Esophagus muscularis mucosa (tissue), 4 donors: ENCODE measurements at regions not wholly inside any gene's neighbourhood (a gene's known extent, or its start where the extent isn't known, plus 50 kb on each side); places are given as distances from the start of the nearest gene placed in this dataset.

Experiments used
- DNase-seq: peaks from one replicate; pipeline ENCODE4 v3.0.0-alpha.2; 2017; ENCODE audit errors: extremely low spot score
- H3K27ac ChIP-seq, 4 donors: fragments of 200-600 bp; sonication (generic); replicated peaks in 1 of 4; 1 replicate in 3 of 4; 2 replicates in 1 of 4; pipeline ENCODE4 v1.5.1; 2016 to 2019; ENCODE audit warnings: mild to moderate bottlenecking in 1 of 4
- H3K27me3 ChIP-seq, 4 donors: fragments of 200-600 bp; sonication (generic); one replicate each; pipeline versions ENCODE4 v1.5.1 to v1.6.0; 2016 to 2019
- H3K36me3 ChIP-seq, 4 donors: fragments of 200-600 bp; sonication (generic); one replicate each; pipeline ENCODE4 v1.5.1; 2016 to 2019
- H3K4me1 ChIP-seq, 4 donors: fragments of 200-600 bp; sonication (generic); one replicate each; pipeline ENCODE4 v1.5.1; 2016 to 2019
- H3K4me3 ChIP-seq, 4 donors: fragments of 200-600 bp; sonication (generic); 1 replicate in 2 of 4; 2 replicates in 2 of 4; pipeline ENCODE4 v1.5.1; 2016 to 2019; ENCODE audit warnings: mild to moderate bottlenecking in 4 of 4, moderate library complexity in 1 of 4
- H3K9me3 ChIP-seq, 4 donors: fragments of 200-600 bp; sonication (generic); 1 replicate in 3 of 4; 2 replicates in 1 of 4; pipeline ENCODE4 v1.5.1; 2016 to 2019
- EP300 ChIP-seq: sonication (generic); formaldehyde crosslinking; IDR thresholded peaks from one replicate; pipeline ENCODE4 v1.6.1; 2017; ENCODE audit warnings: antibody characterized with exemption
- POLR2A ChIP-seq: fragments of 450-650 bp; IDR thresholded peaks from one replicate; pipeline ENCODE4 v1.6.1; 2017; ENCODE audit warnings: antibody characterized with exemption, moderate library complexity, mild to moderate bottlenecking, low read depth
- POLR2AphosphoS5 ChIP-seq, 2 donors: sonication (generic); formaldehyde crosslinking; IDR thresholded peaks; one replicate each; pipeline ENCODE4 v1.6.1; 2017; ENCODE audit warnings: antibody characterized with exemption in 2 of 2
- WGBS: methylation state at CpG from one replicate; pipeline ENCODE4 v1.1.5; 2018; 5-methylcytosine and 5-hydroxymethylcytosine counted together
- intact Hi-C: fragments of 100-400 bp; cut with DNase I; formaldehyde crosslinking; loops from one replicate; pipeline ENCODE4 v1.15.1; 2023
- TF ChIP-seq, protein P1 (sequence below), 3 experiments: fragments of 200-600 bp in 2 of 3; fragments of 450-650 bp in 1 of 3; sonication (generic) in 2 of 3; IDR thresholded peaks; one replicate each; pipeline ENCODE4 v1.5.1; 2017 to 2019; ENCODE audit warnings: antibody characterized with exemption in 3 of 3, mild to moderate bottlenecking in 2 of 3, moderate library complexity in 1 of 3

DNA sequence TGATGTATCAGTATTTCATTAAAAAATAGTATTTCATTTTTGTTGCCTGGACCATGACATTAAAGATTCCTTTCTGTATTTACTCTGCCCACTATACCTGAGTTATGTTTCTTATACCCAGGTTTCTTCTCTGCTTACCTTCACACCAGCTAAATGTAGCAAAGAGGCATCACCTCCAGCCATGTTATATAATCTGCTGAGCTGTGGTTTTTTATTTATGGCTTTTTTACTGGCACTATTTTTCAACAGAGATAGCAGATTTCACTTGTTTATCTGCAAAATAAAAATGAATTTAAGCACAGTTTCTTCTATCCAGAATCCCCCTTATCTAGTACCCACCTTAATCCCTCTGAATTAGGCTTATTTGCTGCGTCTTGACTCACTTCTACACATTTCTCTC lies 979.0 kb upstream of the MAN1A1 start:
- H3K4me1 ChIP-seq, result no peaks in the 10 kb centered on the region
- TF ChIP-seq, protein P1, sequence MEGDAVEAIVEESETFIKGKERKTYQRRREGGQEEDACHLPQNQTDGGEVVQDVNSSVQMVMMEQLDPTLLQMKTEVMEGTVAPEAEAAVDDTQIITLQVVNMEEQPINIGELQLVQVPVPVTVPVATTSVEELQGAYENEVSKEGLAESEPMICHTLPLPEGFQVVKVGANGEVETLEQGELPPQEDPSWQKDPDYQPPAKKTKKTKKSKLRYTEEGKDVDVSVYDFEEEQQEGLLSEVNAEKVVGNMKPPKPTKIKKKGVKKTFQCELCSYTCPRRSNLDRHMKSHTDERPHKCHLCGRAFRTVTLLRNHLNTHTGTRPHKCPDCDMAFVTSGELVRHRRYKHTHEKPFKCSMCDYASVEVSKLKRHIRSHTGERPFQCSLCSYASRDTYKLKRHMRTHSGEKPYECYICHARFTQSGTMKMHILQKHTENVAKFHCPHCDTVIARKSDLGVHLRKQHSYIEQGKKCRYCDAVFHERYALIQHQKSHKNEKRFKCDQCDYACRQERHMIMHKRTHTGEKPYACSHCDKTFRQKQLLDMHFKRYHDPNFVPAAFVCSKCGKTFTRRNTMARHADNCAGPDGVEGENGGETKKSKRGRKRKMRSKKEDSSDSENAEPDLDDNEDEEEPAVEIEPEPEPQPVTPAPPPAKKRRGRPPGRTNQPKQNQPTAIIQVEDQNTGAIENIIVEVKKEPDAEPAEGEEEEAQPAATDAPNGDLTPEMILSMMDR (IDR thresholded peaks at IDR 0.05), result no peak
- no peak for TF ChIP-seq EP300
- H3K9me3 ChIP-seq, result no peaks in the 10 kb centered on the region
- no peaks in the 10 kb centered on the region for H3K27me3 ChIP-seq
- intact Hi-C loops, result no loop called here
- no peak for DNase-seq
- no peak overlapping the region for H3K27ac ChIP-seq
- H3K4me3 ChIP-seq, result no peak overlapping the region
- WGBS, result 86% methylated on average over 1 of the region's 1 CpG
- H3K36me3 ChIP-seq, result no peaks in the 10 kb centered on the region

DNA sequence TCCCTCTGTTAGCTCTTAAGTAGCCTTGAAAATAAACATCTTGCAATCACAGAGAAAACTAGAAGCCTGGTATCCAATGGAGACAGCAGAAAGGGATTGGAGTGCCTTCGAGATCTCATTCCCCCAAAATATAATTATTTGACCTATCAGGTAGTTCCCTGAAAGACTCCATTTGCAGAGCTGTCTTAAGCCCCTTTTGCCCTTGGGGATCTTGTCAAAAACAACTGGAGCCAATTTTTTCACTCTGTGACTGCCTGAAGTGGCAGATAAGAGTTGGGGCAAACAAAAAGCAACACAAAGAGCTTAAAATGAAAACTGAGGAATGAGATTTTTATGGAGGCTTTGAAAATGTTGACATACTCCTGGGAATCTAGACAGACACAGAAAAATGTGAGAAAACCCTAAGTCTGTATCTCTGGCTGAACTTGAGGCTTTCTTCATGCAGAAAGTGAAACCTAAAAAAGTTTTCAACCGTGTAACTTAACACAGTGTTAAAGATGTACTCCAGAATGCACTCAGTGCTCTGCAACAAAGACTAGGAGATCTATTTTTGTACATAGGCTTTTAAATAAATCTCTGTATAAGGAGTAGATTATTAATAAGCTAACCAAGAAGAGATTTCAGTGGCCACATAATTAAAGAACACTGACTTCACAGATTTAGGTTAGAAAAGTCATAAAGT lies 971.1 kb upstream of the MAN1A1 start:
- Histone ChIP-seq H3K4me3 (no peak overlapping the region), H3K27me3 (no peaks in the 10 kb centered on the region), H3K9me3 (peaks cover 0 to 14% (median 2%) of the 10 kb centered on the region in 4 donors), H3K4me1 (no peaks in the 10 kb centered on the region), H3K36me3 (no peaks in the 10 kb centered on the region), H3K27ac (no peak overlapping the region)
- WGBS, result 75% methylated on average over 2 of the region's 2 CpGs
- intact Hi-C loops, result no loop called here
- no peak for DNase-seq
- TF ChIP-seq, protein P1 (IDR thresholded peaks at IDR 0.05), result no peak

DNA sequence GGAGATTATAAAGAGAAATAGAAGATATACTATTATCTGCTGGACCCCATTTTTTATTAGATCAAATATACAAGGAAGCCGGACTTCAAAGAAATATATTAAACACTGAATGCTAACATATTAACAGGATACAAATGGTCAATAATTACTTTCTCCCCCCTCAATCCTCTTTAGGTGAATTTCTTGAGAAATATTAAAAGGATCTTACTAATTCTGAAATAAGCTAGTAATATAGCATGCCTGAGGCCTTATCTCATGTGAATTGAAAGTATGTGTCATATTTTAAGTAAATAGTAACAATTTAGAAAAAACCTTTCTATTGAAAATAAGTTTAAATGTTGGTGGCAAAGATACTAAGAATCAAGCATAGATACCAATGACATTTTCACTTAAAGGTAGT lies 954.7 kb upstream of the MAN1A1 start:
- no peak overlapping the region for H3K4me3 ChIP-seq
- H3K9me3 ChIP-seq, result no peaks in the 10 kb centered on the region
- H3K36me3 ChIP-seq, result no peaks in the 10 kb centered on the region
- no peaks in the 10 kb centered on the region for H3K4me1 ChIP-seq
- WGBS, result 93% methylated on average over 1 of the region's 1 CpG
- DNase-seq, result no peak
- no peaks in the 10 kb centered on the region for H3K27me3 ChIP-seq
- intact Hi-C loops, result no loop called here
- no peak overlapping the region for H3K27ac ChIP-seq
- TF ChIP-seq POLR2A (no peak), EP300 (no peak), POLR2AphosphoS5 (IDR thresholded peaks at IDR 0.05) (no peak)
- TF ChIP-seq, protein P1 (IDR thresholded peaks at IDR 0.05), result no peak

DNA sequence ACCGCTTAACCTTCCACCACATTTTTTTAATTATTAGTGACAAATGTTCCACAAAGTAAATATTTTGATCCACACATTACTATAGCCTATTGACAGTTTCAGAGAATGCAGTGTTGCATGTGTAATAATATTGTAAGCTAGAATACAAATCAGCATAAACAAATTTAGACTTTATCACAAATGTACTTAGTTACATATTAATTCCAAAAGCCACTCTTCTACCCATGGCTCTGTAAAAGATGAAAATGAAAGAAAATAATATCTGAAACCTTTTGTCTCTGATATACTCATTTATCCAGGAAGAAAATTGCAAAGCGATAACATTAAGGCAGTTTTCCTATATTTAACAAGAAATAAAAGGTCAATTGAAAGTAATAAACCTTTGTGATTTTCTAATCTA lies 954.0 kb upstream of the MAN1A1 start:
- Histone ChIP-seq H3K9me3 (no peaks in the 10 kb centered on the region), H3K27me3 (no peaks in the 10 kb centered on the region), H3K4me3 (no peak overlapping the region), H3K4me1 (no peaks in the 10 kb centered on the region), H3K36me3 (no peaks in the 10 kb centered on the region), H3K27ac (no peak overlapping the region)
- DNase-seq, result no peak
- TF ChIP-seq, protein P1 (IDR thresholded peaks at IDR 0.05), result no peak
- TF ChIP-seq POLR2AphosphoS5 (IDR thresholded peaks at IDR 0.05), result no peak
- TF ChIP-seq EP300, result no peak
- no peak for TF ChIP-seq POLR2A
- intact Hi-C loops, result no loop called here
- 85% methylated on average over 2 of the region's 2 CpGs for WGBS

DNA sequence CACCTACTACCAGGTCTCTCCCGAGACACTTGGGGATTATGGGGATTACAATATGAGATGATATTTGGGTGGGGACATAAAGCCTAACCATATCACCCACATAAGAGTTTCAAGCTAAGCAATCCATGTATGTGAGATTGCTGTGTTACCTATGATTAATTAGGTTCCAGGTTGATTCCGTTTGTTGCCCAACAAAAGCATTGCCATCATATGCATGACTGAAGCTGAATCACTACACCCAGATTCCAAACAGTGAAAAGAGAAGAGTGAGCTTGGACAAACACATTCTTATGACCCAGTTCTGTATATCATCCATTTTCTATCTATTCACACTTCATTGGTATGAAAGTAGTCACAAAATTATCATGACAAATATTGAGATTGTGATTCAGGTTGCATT lies 952.5 kb upstream of the MAN1A1 start:
- no peak for DNase-seq
- WGBS, result 76% methylated on average over 2 of the region's 2 CpGs
- Histone ChIP-seq H3K27ac (no peak overlapping the region), H3K27me3 (no peaks in the 10 kb centered on the region), H3K4me3 (no peak overlapping the region), H3K9me3 (no peaks in the 10 kb centered on the region), H3K4me1 (no peaks in the 10 kb centered on the region), H3K36me3 (no peaks in the 10 kb centered on the region)
- intact Hi-C loops, result no loop called here
- TF ChIP-seq POLR2AphosphoS5 (IDR thresholded peaks at IDR 0.05), result no peak
- TF ChIP-seq POLR2A, result no peak
- TF ChIP-seq EP300, result no peak
- TF ChIP-seq, protein P1 (IDR thresholded peaks at IDR 0.05), result no peak
